Retinal pigment epithelial cell (primary cell): ENCODE measurements at regions not wholly inside any gene's neighbourhood (a gene's known extent, or its start where the extent isn't known, plus 50 kb on each side); places are given as distances from the start of the nearest gene placed in this dataset.

Source experiments
- DNase-seq: peaks from one replicate; pipeline ENCODE4 v3.0.0-alpha.2; 2010; ENCODE audit warnings: low read depth
- H3K4me3 ChIP-seq: 2 replicates; pipeline ENCODE4 v1.5.1; 2011; ENCODE audit warnings: mild to moderate bottlenecking, low read length, control low read depth, moderate library complexity
- TF ChIP-seq, protein P1 (sequence below): conservative IDR thresholded peaks from 2 replicates; pipeline ENCODE4 v1.5.1; 2011; ENCODE audit warnings: low read depth, low read length, control low read depth, inconsistent platforms

DNA sequence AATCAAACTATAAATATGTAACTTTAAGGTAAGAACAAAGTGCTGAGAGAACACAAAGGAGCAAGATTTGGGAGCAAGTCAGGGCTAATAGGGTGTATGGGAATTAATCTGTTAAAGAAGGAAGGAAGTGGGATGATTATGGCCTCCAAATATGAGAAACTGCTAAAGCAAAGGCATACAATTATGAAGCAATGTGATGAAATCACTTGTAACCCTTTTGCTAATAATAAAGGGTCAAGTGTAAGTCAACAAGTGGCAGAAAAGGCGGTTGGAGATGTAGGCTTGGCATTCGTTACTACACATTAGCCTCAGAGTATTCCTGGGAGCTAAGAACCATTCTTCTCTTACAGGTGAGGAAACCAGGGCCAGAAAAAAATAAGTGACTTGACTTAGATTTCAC, 1002.3 kb upstream of the TENM4 start:
- H3K4me3 ChIP-seq, result no peak overlapping the region
- peak; percentile 20 for DNase-seq
- TF ChIP-seq, protein P1, sequence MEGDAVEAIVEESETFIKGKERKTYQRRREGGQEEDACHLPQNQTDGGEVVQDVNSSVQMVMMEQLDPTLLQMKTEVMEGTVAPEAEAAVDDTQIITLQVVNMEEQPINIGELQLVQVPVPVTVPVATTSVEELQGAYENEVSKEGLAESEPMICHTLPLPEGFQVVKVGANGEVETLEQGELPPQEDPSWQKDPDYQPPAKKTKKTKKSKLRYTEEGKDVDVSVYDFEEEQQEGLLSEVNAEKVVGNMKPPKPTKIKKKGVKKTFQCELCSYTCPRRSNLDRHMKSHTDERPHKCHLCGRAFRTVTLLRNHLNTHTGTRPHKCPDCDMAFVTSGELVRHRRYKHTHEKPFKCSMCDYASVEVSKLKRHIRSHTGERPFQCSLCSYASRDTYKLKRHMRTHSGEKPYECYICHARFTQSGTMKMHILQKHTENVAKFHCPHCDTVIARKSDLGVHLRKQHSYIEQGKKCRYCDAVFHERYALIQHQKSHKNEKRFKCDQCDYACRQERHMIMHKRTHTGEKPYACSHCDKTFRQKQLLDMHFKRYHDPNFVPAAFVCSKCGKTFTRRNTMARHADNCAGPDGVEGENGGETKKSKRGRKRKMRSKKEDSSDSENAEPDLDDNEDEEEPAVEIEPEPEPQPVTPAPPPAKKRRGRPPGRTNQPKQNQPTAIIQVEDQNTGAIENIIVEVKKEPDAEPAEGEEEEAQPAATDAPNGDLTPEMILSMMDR, result no peak

DNA sequence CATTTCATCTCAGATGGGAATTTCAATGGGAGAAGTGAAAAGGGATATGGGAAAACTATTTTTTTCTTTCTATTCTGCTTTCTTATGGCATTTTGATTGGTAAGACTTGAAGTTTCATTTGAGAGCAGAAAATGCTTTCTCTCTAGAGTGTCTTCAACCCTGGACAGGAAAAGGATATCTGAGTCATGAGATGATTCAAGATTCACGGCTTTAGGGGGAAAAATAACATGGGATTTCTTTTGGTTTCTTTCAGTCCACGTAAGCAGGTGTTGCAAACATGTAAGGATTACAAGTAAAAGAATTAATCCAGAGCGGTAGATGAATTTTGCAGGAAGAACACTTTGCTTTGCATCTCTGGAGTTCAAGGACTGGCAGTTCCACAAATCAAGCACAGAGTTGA, 1001.0 kb upstream of the TENM4 start:
- DNase-seq, result no peak
- H3K4me3 ChIP-seq, result no peak overlapping the region
- TF ChIP-seq, protein P1, result no peak

DNA sequence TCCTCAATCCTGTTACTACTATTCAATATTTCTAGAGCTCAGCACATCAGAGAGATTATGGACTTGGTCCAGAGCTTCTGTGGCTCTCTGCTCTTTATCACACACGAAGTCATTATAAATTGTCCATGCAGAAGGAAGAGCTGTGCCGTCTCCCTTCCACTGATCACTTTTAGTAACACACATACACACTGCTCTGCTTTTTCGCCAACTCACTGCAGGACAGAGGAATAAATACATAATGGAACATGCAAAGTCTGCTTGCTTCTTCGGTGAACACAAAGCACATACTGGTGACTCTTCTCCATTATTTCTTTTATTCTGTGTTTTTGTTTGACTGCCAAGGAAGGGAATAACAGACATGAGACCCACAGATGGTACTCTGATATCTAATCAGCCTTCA, 1000.0 kb upstream of the TENM4 start:
- H3K4me3 ChIP-seq, result no peak overlapping the region
- TF ChIP-seq, protein P1, result no peak
- no peak for DNase-seq

DNA sequence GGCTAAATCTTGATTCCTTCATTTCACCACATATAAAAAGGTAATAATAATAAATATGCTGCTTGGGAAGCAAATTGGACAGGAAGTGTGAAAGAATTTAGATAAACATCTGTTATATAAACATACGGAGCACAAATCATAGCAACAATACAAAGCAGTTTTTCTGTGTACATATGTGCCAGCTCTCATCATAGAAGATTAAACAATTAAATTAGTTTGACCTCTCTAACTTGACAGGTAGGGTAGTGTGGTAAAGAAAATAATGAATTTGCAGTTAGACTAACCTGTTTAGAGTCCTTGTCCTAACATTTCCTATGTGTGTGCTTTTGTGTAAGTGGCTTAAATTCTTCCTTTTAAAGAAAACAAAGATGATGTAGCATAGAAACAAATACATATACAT, 995.7 kb upstream of the TENM4 start:
- TF ChIP-seq, protein P1, result no peak
- no peak overlapping the region for H3K4me3 ChIP-seq

DNA sequence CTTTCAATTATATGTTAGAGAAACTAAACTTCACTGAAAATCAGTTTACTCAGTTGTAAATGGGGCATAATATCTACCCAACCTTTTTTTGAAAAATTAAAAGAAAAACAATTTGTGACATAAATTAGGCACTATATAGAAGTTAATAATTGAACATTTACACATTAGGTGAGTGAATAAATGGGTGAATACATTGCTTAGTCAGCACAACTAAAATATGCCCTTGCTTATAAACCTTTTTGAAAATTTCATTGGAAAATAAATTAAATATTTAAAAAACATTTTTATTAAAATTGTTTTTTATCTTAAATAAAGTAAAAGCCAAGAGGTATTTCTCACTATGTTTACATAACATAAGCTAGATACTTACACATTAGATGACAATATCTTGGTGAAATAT, 994.5 kb upstream of the TENM4 start:
- TF ChIP-seq, protein P1, result no peak
- no peak overlapping the region for H3K4me3 ChIP-seq
- no peak for DNase-seq

More for the DNA sequence above, 995.7 kb upstream of the TENM4 start:
- DNase-seq, result no peak

DNA sequence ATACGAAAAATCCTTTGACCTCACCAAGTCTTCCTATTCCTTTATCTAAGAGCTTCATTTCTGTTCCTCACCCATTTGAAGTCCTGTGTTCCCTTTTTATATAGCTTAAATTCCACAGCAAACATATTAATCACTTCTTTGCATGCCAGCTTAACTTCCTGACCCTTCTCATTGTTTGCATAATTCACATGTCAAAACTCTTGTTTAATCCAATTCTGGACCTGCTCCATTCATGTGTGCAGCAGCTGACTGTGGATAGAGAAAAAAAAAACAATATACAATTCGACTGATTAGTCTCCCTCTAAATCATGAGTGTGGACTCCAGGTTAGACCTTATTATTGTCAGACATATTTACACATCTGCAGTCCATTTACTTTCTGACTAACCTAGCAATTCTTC, 991.2 kb upstream of the TENM4 start:
- peak; percentile 94 for DNase-seq
- TF ChIP-seq, protein P1, result no peak
- H3K4me3 ChIP-seq, result no peak overlapping the region

DNA sequence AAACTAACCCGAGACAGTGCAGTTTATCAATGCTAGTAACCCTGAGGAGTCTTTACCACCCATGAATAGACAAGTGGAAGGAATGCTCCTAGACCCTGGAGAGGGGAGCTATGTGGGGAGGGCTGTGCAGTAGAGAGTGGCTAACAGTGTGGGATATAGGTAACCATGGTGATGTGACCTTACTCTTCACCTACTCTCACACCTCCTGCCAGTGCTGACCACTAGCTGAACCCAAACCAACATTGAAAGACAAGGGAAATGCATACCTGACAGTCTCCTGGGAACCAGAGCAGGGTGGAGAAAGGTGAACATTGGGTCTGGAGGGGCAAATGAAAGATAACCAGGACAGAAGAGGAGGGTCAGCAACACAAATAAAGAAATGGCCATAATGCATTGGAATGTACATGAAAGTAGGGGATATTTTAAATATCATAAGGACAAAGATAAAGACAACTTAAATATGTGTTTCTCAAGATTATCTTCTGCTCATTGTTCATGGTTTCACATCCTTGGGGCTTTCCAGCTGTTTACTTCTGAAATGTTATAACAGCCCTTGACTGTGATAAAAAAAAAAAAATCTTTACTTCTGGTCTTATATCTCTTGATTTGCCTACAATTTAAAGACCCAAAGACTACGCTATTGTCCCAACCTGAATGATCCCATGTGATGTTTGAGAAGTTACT, 983.3 kb upstream of the TENM4 start:
- no peak overlapping the region for H3K4me3 ChIP-seq
- TF ChIP-seq, protein P1, result no peak
- no peak for DNase-seq
